ENCODE measurements at regions not wholly inside any gene's neighbourhood (a gene's known extent, or its start where the extent isn't known, plus 50 kb on each side); places are given as distances from the start of the nearest gene placed in this dataset.
"Not testable (repeated sequence)": the region's sequence is repeated elsewhere in the genome, so short reads cannot be mapped to it uniquely, and the experiment has no call there.

DNA sequence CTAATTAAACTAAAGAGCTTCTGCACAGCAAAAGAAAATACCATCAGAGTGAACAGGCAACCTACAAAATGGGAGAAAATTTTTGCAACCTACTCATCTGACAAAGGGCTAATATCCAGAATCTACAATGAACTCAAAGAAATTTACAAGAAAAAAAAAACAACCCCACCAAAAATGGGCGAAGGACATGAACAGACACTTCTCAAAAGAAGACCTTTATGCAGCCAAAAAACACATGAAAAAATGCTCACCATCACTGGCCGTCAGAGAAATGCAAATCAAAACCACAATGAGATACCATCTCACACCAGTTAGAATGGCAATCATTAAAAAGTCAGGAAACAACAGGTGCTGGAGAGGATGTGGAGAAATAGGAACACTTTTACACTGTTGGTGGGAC lies 100.7 kb downstream of the GPX5 start:
- not testable (repeated sequence) for DNase-seq

DNA sequence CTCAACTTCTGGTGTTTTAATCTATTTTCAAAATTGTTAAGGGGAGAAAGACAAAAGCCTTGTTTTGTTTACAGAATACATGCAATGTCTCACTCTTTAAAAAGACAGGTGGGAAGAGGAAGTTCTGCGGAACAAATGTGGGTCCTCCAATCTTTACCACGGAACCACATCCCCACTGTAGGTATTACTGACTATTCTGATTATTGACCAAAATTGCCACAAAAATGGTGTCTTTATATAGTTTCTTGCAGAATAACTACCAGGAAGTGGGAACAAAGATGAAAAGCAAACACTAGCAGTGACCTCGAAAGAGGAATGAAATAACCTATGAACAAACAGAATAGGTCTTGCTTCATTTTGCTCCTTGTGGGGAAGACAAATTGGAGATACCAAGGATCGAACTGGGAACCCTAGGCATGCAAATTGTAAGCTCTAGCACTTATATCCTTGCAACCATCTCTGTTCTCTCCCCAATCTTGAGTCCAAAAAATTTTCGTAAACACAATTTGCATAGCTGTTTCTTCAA lies 106.7 kb downstream of the GPX5 start:
- no peak for DNase-seq

DNA sequence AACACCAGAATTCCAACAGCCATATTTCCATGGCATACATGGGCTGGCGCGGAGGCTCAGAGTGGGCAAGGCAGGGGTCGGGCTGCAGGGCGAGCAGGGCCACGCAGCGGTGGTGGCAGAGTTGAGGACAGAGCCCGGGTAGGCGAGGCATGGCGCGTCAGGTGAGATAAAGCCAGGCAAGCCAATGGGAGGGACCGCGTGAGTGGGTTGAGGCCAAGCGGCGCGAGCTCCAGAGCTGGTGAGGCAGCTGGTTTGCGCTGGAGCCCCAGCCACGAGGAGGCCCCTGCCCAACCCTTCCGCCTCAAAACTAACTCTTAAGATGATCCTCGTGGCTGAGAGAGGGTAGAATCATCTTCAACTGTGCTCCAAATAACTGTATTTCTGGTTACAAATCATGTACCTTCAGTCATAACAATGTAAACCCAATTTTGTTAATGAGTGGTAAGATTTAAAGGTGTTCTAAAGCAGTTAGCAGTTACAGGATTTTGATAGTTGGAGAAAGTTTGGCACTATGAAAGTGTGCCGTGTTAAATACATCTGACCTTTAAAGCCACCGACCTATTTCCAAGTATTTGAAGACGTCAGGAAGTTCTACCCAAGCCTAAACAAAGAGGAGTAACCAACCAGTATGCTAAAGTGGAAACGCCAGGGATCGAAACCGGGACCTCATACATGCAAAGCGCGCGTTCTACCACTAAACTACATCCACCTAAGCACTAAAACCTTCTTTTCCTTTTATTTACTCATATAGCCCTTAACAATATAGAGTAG lies 107.9 kb downstream of the GPX5 start:
- DNase-seq, result no peak

DNA sequence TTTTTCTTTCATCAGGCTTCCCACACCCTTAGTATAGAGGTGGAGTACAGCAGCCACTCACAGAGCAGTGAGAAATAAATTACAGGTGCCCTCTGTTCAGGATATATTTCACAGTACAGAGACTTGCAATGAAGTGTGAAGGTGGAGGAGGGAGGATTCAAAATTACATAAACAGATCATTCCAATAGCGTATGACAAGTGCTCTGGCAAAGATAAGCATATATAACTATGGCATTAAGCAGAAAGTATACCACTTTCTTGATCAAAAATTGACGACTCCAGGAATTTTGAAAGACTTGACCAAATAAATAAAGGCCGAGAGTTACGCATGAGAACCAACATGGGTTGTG lies 108.7 kb downstream of the GPX5 start:
- DNase-seq, result no peak

DNA sequence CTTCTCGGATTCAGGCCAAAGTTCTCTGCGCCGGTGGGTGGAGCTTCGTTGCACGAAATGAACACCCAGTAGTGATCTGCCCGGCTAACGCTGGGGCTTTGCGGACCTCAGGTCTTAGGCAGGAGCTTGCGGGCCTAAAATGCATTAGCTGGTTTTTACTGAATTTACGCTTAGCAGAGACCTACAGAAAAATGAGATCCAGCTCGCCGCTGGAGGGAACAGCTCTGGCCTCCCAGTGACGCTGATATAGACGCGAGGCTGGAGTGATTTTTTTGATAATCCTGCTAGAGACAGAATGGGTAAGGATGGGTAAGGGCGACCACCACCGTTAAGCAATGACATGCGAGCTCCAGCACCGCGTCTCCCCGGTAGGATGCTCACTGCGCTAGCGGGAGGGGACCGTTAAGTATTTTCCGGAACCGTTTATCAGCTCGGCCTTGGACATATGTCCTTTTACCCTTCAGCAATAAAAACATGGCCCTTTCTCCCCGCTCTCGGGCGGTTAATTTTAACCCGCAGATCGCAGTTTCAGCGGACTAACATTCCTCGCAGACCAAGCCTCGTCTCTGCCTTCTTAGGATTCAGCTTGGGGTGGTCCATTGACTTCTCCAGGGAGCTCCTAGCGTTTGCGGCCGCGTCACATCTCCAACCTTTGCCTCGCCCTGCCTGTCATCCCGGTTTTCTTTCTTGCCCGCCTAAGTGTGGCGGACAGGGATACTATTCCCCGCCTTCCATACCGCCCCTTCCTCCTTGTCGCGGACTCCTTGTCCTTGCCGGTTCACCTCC lies 109.3 kb downstream of the GPX5 start:
- DNase-seq, result no peak

DNA sequence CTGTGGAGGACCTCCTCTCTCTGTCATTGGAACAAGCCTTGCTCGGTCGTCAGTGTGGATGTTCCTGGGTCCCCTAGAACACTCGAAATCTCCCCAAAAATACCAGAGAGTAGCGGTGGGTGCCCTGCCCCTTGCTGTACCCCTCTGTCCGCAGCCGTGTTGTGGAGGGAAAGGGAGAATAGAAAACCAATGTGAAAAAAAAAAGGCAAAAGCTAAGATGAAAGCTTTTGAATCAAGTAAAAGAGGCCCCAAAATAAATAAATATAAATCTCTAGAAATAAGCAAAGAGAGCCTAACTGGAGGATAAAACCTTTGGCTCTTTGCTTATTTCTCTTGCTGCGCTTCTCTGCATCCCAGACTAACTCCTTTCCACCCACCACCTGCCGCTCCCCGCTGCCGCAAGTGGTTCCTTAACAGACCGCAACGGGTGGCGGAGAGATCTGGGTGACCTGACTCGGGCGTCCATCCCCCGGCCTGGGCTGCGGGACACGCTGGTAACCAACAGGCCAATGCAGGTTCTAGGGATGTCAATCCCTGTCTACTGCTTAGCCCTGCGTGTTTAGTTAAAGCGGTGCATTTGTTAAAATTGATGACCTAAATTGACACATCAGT lies 110.0 kb downstream of the GPX5 start:
- DNase-seq, result no peak

DNA sequence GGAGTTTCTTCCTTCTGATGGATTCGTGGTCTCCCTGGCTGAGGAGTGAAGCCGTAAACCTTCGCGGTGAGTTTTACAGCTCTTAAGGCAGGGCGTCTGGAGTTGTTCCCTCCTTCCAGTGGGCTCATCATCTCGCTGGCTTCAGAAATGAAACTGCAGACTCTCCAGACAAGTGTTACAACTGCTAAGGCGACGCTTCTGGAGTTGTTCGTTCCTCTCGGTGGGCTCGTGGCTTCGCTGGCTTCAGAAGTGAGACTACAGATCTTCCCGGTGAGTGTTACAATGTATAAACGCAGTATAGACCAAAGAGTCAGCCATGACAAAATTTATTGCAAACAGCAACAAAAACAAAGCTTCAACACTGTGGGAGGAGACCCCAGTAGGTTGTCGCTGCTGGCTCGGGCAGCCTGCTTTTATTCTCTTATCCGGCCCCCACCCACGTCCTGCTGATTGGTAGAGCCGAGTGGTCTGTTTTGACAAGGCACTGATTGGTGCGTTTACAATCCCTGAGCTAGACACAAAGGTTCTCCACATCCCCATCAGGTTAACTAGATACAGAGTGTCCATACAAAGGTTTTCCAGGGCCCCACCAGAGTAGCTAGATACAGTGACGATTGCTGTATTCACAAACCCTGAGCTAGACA lies 113.2 kb downstream of the GPX5 start:
- no peak for DNase-seq

DNA sequence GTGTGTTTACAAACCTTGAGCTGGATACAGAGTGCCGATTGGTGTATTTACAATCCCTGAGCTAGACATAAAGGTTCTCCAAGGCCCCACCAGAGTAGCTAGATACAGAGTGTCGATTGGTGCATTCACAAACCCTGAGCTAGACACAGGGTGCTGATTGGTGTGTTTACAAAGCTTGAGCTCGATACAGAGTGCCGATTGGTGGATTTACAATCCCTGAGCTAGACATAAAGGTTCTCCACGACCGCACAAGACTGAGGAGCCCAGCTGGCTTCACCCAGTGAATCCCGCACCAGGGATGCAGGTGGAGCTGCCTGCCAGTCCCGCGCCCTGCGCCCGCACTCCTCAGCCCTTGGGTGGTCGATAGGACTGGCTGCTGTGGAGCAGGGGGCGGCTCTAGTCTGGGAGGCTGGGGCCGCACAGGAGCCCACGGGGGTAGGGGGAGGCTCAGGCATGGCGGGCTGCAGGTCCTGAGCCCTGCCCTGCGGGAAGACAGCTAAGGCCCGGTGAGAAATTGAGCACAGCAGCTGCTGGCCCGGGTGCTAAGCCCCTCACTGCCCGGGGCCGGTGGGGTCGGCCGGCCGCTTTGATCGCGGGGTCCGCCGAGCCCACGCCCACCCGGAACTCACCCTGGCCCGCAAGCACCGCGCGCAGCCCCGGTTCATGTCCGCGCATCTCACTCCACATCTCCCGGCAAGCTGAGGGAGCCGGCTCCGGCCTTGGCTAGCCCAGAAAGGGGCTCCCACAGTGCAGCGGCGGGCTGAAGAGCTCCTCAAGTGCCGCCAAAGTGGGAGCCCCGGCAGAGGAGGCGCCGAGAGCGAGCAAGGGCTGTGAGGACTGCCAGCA lies 114.0 kb downstream of the GPX5 start:
- not testable (repeated sequence) for DNase-seq

DNA sequence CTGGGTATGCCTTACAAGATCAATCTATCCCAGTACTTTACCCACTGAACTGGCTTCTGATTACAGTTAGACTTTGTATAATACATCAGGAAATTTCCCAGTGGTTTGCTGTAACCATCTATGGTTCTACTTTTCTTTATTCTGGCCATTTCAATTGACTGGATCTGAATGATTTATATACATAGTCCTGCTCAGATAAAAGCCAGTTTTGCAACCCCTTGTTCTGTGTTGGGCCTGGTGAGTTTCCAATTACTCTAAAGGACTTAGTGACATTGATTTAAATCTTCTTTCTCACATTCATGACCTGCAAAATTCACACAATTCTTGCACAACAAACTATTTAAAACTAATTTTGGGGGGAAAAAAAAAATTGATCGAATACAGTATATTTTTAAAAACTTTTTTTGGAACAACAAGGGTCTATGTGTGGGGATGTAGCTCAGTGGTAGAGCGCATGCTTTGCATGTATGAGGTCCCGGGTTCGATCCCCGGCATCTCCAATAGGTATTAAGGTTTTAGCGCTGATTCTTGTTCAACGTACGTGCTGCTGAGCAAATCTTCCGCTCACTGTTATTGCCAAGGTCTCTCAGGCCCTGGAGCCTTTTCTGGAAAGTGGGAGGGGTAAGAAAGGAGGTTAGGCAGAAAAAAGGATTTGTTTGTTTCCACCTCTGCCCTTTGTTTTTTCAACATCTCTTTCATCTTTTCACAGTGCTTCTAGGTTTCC lies 117.5 kb downstream of the GPX5 start:
- DNase-seq, result no peak

DNA sequence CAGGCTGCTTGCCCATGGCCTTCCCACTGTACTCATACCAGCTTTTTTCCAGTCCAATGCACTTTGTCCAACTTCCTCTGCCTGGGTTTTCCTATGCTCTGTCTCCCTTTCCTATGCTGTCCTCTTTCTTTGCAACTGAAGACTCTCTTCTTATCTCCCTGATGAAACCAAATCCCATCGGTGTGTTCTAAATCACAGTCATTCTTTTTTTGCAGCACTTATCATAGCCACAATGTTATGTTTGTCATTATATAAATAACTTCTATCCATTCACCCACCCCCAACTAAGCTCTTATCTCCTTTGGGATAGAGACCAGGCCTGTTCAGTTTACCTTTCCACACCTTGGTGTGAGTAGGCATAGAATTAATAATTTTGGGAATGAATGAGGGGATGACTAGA lies 121.0 kb downstream of the GPX5 start:
- no peak for DNase-seq

DNA sequence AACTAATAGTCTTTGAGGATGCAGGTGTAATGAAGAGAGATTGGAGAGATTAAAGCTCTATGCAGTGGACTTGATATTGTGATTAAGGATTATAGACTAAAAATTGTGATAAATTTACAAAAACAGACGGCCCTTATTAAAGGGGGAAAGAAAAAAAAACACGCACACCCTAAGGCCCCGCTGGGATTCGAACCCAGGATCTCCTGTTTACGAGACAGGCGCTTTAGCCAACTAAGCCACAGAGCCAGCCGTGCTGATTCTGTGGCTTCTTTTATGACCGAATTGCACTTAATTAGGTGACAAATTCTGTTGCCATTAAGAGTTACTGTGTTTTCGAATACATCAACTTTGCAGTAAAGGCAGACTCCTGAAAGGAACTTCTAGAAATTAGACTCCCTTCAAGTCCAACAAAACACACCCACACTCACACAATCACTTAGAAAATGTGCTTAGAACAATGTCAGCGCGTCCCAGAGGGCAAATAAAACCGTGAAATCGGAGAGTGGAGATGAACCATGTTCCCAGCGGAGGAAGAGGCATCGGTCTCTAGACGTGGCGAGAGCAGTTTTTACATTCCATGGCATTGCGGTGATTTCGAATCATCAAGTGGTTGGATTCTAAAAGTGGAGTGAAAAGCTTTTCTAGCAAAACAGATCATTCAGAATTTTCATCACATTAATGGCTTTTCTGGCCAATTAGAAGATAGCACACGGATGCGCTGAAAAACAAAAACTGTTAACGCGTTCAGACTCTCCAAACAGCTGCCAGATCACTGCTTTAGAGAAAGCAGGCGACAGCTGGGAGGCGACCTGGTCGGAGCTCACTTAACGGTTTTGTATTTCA lies 122.6 kb downstream of the GPX5 start:
- no peak for DNase-seq

DNA sequence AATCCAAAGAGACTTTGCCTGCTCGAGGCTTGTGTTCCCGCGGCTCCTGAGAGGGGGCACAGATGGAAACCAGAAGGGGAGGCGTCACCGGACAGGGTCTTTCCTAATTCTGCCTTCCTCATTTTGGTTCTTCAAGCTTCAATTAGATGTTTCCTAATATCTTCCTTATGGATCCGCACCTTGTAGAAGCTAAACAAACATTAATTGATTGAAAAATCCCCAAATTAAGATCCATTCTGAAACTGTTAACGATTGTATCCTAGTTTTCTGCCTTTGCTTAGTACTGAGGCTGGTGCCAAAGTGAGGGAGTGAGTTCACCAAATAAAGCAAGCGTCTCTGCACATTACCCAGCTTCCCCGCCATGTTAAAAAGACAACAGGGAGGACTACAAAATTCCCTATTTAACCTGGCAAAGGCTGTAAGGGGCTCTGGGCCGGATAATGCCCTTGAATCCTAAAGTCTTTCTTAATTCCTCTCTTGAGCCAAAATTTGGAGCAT lies 123.2 kb downstream of the GPX5 start:
- DNase-seq, result no peak

DNA sequence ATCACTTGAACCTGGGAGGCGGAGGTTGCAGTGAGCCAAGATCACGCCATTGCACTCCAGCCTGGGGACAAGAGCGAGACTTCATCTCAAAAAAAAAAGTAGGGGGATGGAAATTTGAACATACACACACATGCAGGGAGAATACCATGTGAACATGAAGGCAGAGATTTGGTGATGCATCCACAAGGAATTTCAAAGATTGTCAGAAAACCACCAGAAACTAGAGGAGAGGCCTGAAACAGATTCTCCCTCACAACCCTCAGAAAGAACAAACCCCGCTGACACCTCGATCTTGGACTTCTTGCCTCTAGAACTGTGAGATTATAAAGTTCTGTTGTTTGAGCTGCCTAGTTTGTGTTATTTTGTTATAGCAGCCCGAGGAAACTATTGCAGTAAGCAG lies 125.5 kb downstream of the GPX5 start:
- no peak for DNase-seq

DNA sequence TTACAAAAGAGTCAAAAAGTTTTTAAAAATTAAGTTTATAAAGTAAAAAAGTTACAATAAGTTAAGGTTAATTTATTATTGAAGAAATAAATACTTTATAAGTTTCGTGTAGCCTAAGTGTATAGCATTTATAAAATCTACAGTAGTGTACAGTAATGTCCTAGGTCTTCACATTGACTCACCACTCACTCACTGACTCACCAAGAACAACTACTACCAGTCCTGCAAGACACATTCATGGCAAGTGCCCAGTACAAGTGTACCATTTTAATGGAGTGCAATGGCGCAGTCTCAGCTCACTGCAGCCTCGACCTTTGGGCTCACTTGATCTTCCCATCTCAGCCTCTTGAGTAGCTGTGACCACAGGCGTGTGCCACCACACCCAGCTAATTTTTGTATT lies 128.2 kb downstream of the GPX5 start:
- DNase-seq, result no peak

DNA sequence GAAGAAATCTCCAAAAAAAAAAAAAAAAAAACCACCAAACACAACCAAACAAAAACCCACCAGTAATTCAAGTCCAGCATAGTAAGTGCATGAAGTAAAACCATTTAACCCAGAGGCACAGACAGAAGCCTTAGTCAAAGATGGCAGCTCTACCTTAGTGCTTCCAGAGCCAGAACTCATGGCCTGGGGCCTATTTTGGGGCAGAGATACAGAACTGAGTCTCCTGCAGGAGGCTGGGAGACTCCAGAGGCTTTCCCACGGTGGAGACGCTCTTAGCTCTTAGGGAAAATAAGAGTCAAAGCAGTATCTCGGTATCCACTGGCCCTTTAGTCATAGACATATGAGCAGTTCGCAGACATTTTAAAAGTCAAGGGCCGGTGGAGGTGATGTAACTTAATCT lies 129.5 kb downstream of the GPX5 start:
- DNase-seq, result no peak

DNA sequence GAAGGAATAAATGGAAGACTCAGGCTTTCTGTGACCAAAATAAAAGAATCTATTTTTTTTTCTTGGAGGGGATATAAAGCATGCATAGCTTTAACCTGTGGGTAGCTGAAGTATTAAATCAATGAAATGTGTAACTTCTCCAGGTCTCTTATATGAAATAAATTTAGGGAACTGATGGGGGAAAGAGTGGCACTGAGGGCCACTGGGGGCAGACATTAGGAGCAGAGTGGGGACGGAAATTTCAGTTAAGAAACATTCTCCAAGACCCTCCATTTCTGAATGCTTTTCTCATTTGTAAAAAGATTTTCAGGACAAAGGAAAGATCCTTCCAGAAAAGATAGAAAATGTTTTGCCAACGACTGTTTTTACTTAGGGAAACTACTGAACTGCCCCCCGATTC lies 131.0 kb downstream of the GPX5 start:
- DNase-seq, result no peak

DNA sequence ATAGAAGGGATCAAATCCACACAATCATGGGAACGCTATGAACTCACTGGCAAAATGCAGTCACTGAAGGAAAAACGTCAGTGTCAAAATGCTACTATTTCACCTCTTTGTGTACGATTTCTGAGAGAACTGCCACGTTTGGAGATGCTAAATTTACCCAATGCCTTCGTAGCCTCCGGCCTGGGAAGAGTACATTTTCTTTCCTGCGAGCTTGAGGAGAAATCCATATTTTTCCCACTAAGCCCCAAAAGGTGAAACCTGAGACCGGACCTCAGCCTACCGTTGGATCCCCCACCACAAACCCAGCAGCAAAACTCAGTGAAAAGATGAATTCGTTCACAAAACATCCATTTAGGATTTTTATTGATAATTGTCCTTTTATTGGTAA lies 131.7 kb downstream of the GPX5 start:
- no peak for DNase-seq

DNA sequence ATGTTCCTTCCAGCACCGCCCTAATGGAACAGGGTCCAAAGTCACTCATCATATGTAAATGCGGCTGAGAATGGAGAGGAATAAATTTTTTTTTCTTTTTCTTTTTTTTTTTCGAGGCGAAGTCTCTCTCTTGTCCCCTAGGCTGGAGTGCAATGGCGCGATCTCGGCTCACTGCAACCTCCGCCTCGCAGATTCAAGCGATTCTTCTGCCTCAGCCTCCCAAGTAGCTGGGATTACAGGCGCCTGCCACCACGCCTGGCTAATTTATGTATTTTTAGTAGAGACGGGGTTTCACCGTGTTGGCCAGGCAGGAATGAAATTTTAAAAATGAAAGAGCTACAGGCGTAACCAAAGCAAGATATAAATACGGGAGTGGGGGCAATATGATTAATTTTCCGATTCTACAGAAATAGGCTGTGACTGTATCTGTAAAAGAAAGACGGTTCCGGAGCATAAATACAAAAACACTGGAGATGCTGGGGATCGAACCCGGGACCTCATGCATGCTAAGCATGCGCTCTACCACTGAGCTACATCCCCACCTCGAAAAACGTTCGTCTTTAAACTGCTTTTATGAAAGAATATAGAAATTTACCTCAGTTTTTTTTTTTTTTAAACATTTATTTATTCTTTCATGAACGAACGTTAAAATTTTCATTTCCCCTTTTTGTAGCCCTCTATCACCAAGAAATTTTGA lies 132.2 kb downstream of the GPX5 start:
- DNase-seq, result peak; percentile 46 to 60

DNA sequence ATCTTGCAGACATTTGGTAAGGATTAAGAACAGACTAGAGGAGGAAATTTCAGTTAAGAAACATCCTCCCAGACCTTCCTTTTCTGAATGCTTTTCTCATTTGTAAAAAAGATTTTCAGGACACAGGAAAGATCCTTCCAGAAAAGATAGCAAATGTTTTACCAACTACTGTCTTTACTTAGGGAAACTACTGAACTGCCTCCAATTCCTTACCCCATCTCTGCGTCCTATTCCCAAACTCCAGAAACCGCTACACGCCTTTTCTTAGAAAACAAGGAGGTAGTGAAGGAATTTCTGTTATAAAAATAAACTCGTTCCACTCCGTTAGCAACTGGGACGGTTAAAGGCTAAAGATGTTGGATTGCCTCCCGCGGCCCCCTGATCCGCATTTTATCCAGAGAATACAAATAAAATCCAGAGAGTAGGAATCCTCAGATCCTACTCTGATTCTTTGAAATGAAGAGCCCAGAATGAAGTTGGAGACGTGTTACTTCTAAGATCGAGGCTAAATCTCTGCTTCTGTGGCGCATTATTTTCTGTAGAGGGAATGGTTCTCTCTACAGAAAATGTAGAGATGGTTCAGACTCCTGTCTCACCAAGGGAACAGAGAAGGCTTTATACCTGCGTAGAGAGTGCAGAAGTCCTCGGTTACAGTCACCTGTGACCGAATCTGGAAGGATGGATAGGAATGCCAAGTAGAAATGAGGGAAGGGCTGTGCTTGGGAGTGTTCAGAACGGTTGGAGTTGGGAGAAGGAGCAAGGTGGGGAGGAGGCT lies 133.0 kb downstream of the GPX5 start:
- peak in 1 of 2 experiments; percentile 52 for DNase-seq
